ENCODE measurements at regions not wholly inside any gene's neighbourhood (a gene's known extent, or its start where the extent isn't known, plus 50 kb on each side); places are given as distances from the start of the nearest gene placed in this dataset.

- Histone ChIP-seq H4K20me1 (ENCODE audit: insufficient read depth, low read length) (no peaks in the 10 kb centered on the region), H3K14ac (replicated peaks; ENCODE audit: low read depth, low read length) (no peak overlapping the region), H3K4me3 (ENCODE audit: insufficient read depth, low read depth, low read length) (no peak overlapping the region), H3K4me2 (ENCODE audit: low read depth, low read length) (no peak overlapping the region), H2AK5ac (ENCODE audit: low read depth, low read length) (no peak overlapping the region), H3K56ac (ENCODE audit: extremely low read depth, insufficient read depth, low read length) (no peak overlapping the region), H3K27ac (ENCODE audit: insufficient read depth, low read length) (no peak overlapping the region), H2BK15ac (ENCODE audit: low read depth, low read length) (no peak overlapping the region), H3K27me3 (ENCODE audit: control insufficient read depth, insufficient read depth, low read length) (no peaks in the 10 kb centered on the region), H3K9me3 (ENCODE audit: control insufficient read depth, insufficient read depth, low read length) (peaks cover 50% of the 10 kb centered on the region), H3K9ac (ENCODE audit: low read depth, low read length) (no peak overlapping the region), H3K4me1 (ENCODE audit: control insufficient read depth, insufficient read depth, low read length) (no peaks in the 10 kb centered on the region), H3K79me1 (ENCODE audit: low read depth in 1 of 2, low read length in 2 of 2) (no peaks in the 10 kb centered on the region), H2BK5ac (ENCODE audit: low read depth, low read length, poor library complexity, severe bottlenecking) (no peak overlapping the region), H3K18ac (ENCODE audit: low read depth, low read length) (no peak overlapping the region), H2AK9ac (replicated peaks; ENCODE audit: low read depth, low read length, poor library complexity) (no peak overlapping the region), H4K5ac (ENCODE audit: low read depth, low read length) (no peak overlapping the region), H2BK120ac (ENCODE audit: low read depth, low read length) (no peak overlapping the region), H4K8ac (ENCODE audit: low read depth in 2 of 2, low read length in 2 of 2) (no peak overlapping the region), H4K91ac (ENCODE audit: insufficient read depth, low read depth, low read length) (no peak overlapping the region), H3K23ac (ENCODE audit: low read depth, low read length) (no peak overlapping the region), H3K36me3 (ENCODE audit: control insufficient read depth, insufficient read depth, low read length) (no peaks in the 10 kb centered on the region), H3K4ac (ENCODE audit: low read depth, low read length) (no peak overlapping the region), H3K9me1 (ENCODE audit: insufficient read depth, low read length) (no peaks in the 10 kb centered on the region), H2BK20ac (ENCODE audit: low read depth, low read length) (no peak overlapping the region), H2AFZ (replicated peaks; ENCODE audit: low read length, poor library complexity) (no peak overlapping the region)
- intact Hi-C loops (cut with micrococcal nuclease) = no loop called here
- in situ Hi-C loops (cut with MboI; ENCODE audit: low sequenced_read_pairs) = no loop called here
- DNase-seq (no peak), ATAC-seq (ENCODE audit: low read depth) (no peak)
- POLR2A ChIA-PET (ENCODE audit: unreplicated experiment) = no interaction called here
- TF ChIP-seq, protein P1, sequence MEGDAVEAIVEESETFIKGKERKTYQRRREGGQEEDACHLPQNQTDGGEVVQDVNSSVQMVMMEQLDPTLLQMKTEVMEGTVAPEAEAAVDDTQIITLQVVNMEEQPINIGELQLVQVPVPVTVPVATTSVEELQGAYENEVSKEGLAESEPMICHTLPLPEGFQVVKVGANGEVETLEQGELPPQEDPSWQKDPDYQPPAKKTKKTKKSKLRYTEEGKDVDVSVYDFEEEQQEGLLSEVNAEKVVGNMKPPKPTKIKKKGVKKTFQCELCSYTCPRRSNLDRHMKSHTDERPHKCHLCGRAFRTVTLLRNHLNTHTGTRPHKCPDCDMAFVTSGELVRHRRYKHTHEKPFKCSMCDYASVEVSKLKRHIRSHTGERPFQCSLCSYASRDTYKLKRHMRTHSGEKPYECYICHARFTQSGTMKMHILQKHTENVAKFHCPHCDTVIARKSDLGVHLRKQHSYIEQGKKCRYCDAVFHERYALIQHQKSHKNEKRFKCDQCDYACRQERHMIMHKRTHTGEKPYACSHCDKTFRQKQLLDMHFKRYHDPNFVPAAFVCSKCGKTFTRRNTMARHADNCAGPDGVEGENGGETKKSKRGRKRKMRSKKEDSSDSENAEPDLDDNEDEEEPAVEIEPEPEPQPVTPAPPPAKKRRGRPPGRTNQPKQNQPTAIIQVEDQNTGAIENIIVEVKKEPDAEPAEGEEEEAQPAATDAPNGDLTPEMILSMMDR (conservative IDR thresholded peaks at IDR 0.05; ENCODE audit: low read depth, low read length) = no peak
- TF ChIP-seq RFX5 (IDR thresholded peaks at IDR 0.05; ENCODE audit: low read depth, low read length) (no peak), SMC3 (IDR thresholded peaks at IDR 0.05; ENCODE audit: low read depth, low read length) (no peak), USF2 (IDR thresholded peaks at IDR 0.05; ENCODE audit: low read depth, low read length) (no peak), POLR2A (IDR thresholded peaks at IDR 0.05; ENCODE audit: low read depth, low read length) (no peak), RAD21 (IDR thresholded peaks at IDR 0.05; ENCODE audit: low read length) (no peak), CHD1 (IDR thresholded peaks at IDR 0.05; ENCODE audit: low read depth, low read length) (no peak), RCOR1 (IDR thresholded peaks at IDR 0.05; ENCODE audit: insufficient replicate concordance, low read length) (no peak)
- dilution Hi-C loops (cut with HindIII; ENCODE audit: low sequenced_read_pairs, unreplicated experiment) = no loop called here
- CTCF ChIA-PET = no interaction called here
- no TSS peak for BruUV-seq (replicated peaks)
- 42% methylated on average over 17 of the region's 24 CpGs; no CpG with 5 or more reads in 1 of the 2 experiments for WGBS, 2 experiments (ENCODE audit: extremely low coverage in 2 of 2, insufficient read length in 1 of 2)
These were observed 1378.6 kb upstream of the DEFB115 start for GRCh38 chr20:29878777-29879442.

Data from IMR-90 (cell line).